Activated naive CD4-positive, alpha-beta T cell treated with anti-CD3 and anti-CD28 coated beads for 36 hours (primary cell): ENCODE measurements at regions not wholly inside any gene's neighbourhood (a gene's known extent, or its start where the extent isn't known, plus 50 kb on each side); places are given as distances from the start of the nearest gene placed in this dataset.

Source experiments
- CTCF ChIA-PET: fragments of 350-600 bp; sonication (Branson Sonifier 250); formaldehyde crosslinking; loops from one replicate; lab custom pipeline; 2021; ENCODE audit warnings: antibody characterized with exemption; lab: Charles Lee
- DNase-seq: peaks from one replicate; pipeline ENCODE4 v3.0.0-alpha.2; 2020
- H3K27ac Mint-ChIP-seq: one replicate; pipeline ENCODE4 v1.8.0; 2021; ENCODE audit warnings: mild to moderate bottlenecking, mixed read lengths
- H3K27me3 Mint-ChIP-seq: one replicate; pipeline ENCODE4 v1.8.0; 2021; ENCODE audit warnings: low read depth, mixed read lengths
- H3K36me3 Mint-ChIP-seq: one replicate; pipeline ENCODE4 v1.8.0; 2021; ENCODE audit warnings: low read depth, mixed read lengths
- H3K4me1 Mint-ChIP-seq: one replicate; pipeline ENCODE4 v1.8.0; 2021; ENCODE audit warnings: low read depth, mixed read lengths
- H3K4me3 Mint-ChIP-seq: one replicate; pipeline ENCODE4 v1.8.0; 2021; ENCODE audit warnings: mild to moderate bottlenecking, moderate library complexity, mixed read lengths
- H3K9me3 Mint-ChIP-seq: one replicate; pipeline ENCODE4 v1.8.0; 2021; ENCODE audit warnings: mixed read lengths
- intact Hi-C: fragments of 100-400 bp; cut with micrococcal nuclease; formaldehyde crosslinking; loops from one replicate; pipeline ENCODE4 v1.15.1; 2023

- CTCF ChIA-PET, result no interaction called here
- no peak overlapping the region for H3K27ac Mint-ChIP-seq
- no peak overlapping the region for H3K4me3 Mint-ChIP-seq
- no peaks in the 10 kb centered on the region for H3K9me3 Mint-ChIP-seq
- DNase-seq, result no peak
- H3K4me1 Mint-ChIP-seq, result peaks cover 3% of the 10 kb centered on the region
- H3K36me3 Mint-ChIP-seq, result no peaks in the 10 kb centered on the region
- no peaks in the 10 kb centered on the region for H3K27me3 Mint-ChIP-seq
- intact Hi-C loops, result no loop called here
Observed at GRCh38 chr20:50396623-50397022, 113.6 kb upstream of the PTPN1 start.

- H3K27ac Mint-ChIP-seq, result no peak overlapping the region
- H3K27me3 Mint-ChIP-seq, result no peaks in the 10 kb centered on the region
- H3K4me1 Mint-ChIP-seq, result peaks cover 3% of the 10 kb centered on the region
- intact Hi-C loops, result no loop called here
- no peaks in the 10 kb centered on the region for H3K36me3 Mint-ChIP-seq
- no peaks in the 10 kb centered on the region for H3K9me3 Mint-ChIP-seq
- CTCF ChIA-PET, result no interaction called here
- no peak for DNase-seq
- H3K4me3 Mint-ChIP-seq, result no peak overlapping the region
Observed at GRCh38 chr20:50397058-50397457, 113.1 kb upstream of the PTPN1 start.

- CTCF ChIA-PET, result interaction anchor here (0.6 kb wide), 1 partner anchor 59 kb away, joined by 3 read pairs; no protein-coding TSS in a partner anchor
Observed at GRCh38 chr20:50398064-50398463, 112.1 kb upstream of the PTPN1 start.

GRCh38 chr20:50398471-50398820 lies 111.7 kb upstream of the PTPN1 start:
- Mint-ChIP-seq H3K4me1 (no peaks in the 10 kb centered on the region), H3K9me3 (no peaks in the 10 kb centered on the region), H3K4me3 (no peak overlapping the region), H3K27me3 (no peaks in the 10 kb centered on the region), H3K36me3 (no peaks in the 10 kb centered on the region), H3K27ac (no peak overlapping the region)
- intact Hi-C loops, result no loop called here
- CTCF ChIA-PET, result interaction anchor here (0.6 kb wide), 1 partner anchor 58 kb away, joined by 3 read pairs; no protein-coding TSS in a partner anchor
- no peak for DNase-seq

More at GRCh38 chr20:50398064-50398463, 112.1 kb upstream of the PTPN1 start:
- Mint-ChIP-seq H3K4me3 (no peak overlapping the region), H3K27me3 (no peaks in the 10 kb centered on the region), H3K4me1 (no peaks in the 10 kb centered on the region), H3K27ac (no peak overlapping the region), H3K9me3 (no peaks in the 10 kb centered on the region), H3K36me3 (no peaks in the 10 kb centered on the region)
- intact Hi-C loops, result no loop called here
- DNase-seq, result no peak

GRCh38 chr20:50398821-50399554 lies 111.2 kb upstream of the PTPN1 start:
- CTCF ChIA-PET, result no interaction called here
- Mint-ChIP-seq H3K4me3 (no peak overlapping the region), H3K27ac (no peak overlapping the region), H3K27me3 (no peaks in the 10 kb centered on the region), H3K4me1 (no peaks in the 10 kb centered on the region), H3K36me3 (no peaks in the 10 kb centered on the region), H3K9me3 (no peaks in the 10 kb centered on the region)
- no peak for DNase-seq
- intact Hi-C loops, result no loop called here

- no peaks in the 10 kb centered on the region for H3K36me3 Mint-ChIP-seq
- no peak for DNase-seq
- CTCF ChIA-PET, result no interaction called here
- no peaks in the 10 kb centered on the region for H3K4me1 Mint-ChIP-seq
- H3K4me3 Mint-ChIP-seq, result no peak overlapping the region
- no peak overlapping the region for H3K27ac Mint-ChIP-seq
- H3K9me3 Mint-ChIP-seq, result no peaks in the 10 kb centered on the region
- intact Hi-C loops, result no loop called here
- H3K27me3 Mint-ChIP-seq, result no peaks in the 10 kb centered on the region
Observed at GRCh38 chr20:50399555-50399916, 110.6 kb upstream of the PTPN1 start.

- Mint-ChIP-seq H3K4me1 (no peaks in the 10 kb centered on the region), H3K9me3 (no peaks in the 10 kb centered on the region), H3K4me3 (no peak overlapping the region), H3K27ac (no peak overlapping the region), H3K27me3 (no peaks in the 10 kb centered on the region), H3K36me3 (no peaks in the 10 kb centered on the region)
- CTCF ChIA-PET, result interaction anchor here (0.9 to 1.1 kb wide), 2 partner anchors 10 to 65 kb away, joined by 3 read pairs; no protein-coding TSS in a partner anchor
- intact Hi-C loops, result no loop called here
- DNase-seq, result no peak
Observed at GRCh38 chr20:50399917-50400704, 110.1 kb upstream of the PTPN1 start.

- intact Hi-C loops, result no loop called here
- Mint-ChIP-seq H3K4me3 (no peak overlapping the region), H3K27me3 (no peaks in the 10 kb centered on the region), H3K36me3 (no peaks in the 10 kb centered on the region), H3K4me1 (no peaks in the 10 kb centered on the region), H3K9me3 (no peaks in the 10 kb centered on the region), H3K27ac (no peak overlapping the region)
- DNase-seq, result no peak
- CTCF ChIA-PET, result interaction anchor here (0.7 to 1.1 kb wide), 3 partner anchors 9 to 64 kb away, joined by 3 read pairs; no protein-coding TSS in a partner anchor
Observed at GRCh38 chr20:50400705-50401586, 109.2 kb upstream of the PTPN1 start.

- no peaks in the 10 kb centered on the region for H3K27me3 Mint-ChIP-seq
- no peaks in the 10 kb centered on the region for H3K9me3 Mint-ChIP-seq
- no peak overlapping the region for H3K27ac Mint-ChIP-seq
- intact Hi-C loops, result no loop called here
- H3K4me1 Mint-ChIP-seq, result no peaks in the 10 kb centered on the region
- CTCF ChIA-PET, result interaction anchor here (0.7 to 1.6 kb wide), 2 partner anchors 49 to 62 kb away, joined by 3 read pairs; no protein-coding TSS in a partner anchor
- no peak for DNase-seq
- H3K4me3 Mint-ChIP-seq, result no peak overlapping the region
- H3K36me3 Mint-ChIP-seq, result no peaks in the 10 kb centered on the region
Observed at GRCh38 chr20:50401587-50402418, 108.4 kb upstream of the PTPN1 start.

- H3K27ac Mint-ChIP-seq, result no peak overlapping the region
- intact Hi-C loops, result no loop called here
- no peaks in the 10 kb centered on the region for H3K36me3 Mint-ChIP-seq
- DNase-seq, result no peak
- no peaks in the 10 kb centered on the region for H3K4me1 Mint-ChIP-seq
- no peak overlapping the region for H3K4me3 Mint-ChIP-seq
- CTCF ChIA-PET, result interaction anchor here (0.6 to 0.7 kb wide), 2 partner anchors 28 to 228 kb away, joined by 3 to 4 read pairs; no protein-coding TSS in a partner anchor
- H3K9me3 Mint-ChIP-seq, result no peaks in the 10 kb centered on the region
- no peaks in the 10 kb centered on the region for H3K27me3 Mint-ChIP-seq
Observed at GRCh38 chr20:50403565-50404418, 106.4 kb upstream of the PTPN1 start.
